ENCODE measurements at regions not wholly inside any gene's neighbourhood (a gene's known extent, or its start where the extent isn't known, plus 50 kb on each side); places are given as distances from the start of the nearest gene placed in this dataset.

DNA sequence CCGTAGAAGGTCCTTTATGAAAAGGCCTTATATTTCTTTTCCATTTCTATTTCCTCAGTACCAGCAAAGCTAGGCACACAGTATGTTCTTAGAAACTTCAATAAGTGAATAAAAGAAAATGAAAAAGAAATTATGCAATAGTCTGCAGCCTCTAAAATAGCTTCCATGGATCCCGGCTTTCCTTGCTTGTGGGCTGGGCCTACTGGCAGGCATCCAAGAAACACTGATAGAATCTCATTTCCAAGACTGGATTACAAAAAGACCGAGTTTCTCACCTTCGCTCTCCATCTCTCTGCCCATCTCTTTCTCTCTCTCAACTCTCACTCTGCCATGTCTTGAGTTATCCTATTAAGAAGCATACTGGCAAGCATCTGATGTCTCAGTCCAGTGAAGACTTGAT, 187.5 kb upstream of the FKBP1C start:
- TF ChIP-seq, protein P1, sequence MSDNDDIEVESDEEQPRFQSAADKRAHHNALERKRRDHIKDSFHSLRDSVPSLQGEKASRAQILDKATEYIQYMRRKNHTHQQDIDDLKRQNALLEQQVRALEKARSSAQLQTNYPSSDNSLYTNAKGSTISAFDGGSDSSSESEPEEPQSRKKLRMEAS (CRISPR knock-in tag; IDR thresholded peaks at IDR 0.05), result no peak
- TF ChIP-seq, protein P2, sequence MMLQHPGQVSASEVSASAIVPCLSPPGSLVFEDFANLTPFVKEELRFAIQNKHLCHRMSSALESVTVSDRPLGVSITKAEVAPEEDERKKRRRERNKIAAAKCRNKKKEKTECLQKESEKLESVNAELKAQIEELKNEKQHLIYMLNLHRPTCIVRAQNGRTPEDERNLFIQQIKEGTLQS (CRISPR knock-in tag; conservative IDR thresholded peaks at IDR 0.05), result no peak
- TF ChIP-seq, protein P3, sequence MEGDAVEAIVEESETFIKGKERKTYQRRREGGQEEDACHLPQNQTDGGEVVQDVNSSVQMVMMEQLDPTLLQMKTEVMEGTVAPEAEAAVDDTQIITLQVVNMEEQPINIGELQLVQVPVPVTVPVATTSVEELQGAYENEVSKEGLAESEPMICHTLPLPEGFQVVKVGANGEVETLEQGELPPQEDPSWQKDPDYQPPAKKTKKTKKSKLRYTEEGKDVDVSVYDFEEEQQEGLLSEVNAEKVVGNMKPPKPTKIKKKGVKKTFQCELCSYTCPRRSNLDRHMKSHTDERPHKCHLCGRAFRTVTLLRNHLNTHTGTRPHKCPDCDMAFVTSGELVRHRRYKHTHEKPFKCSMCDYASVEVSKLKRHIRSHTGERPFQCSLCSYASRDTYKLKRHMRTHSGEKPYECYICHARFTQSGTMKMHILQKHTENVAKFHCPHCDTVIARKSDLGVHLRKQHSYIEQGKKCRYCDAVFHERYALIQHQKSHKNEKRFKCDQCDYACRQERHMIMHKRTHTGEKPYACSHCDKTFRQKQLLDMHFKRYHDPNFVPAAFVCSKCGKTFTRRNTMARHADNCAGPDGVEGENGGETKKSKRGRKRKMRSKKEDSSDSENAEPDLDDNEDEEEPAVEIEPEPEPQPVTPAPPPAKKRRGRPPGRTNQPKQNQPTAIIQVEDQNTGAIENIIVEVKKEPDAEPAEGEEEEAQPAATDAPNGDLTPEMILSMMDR (IDR thresholded peaks at IDR 0.05), result no peak
- TF ChIP-seq, protein P4, sequence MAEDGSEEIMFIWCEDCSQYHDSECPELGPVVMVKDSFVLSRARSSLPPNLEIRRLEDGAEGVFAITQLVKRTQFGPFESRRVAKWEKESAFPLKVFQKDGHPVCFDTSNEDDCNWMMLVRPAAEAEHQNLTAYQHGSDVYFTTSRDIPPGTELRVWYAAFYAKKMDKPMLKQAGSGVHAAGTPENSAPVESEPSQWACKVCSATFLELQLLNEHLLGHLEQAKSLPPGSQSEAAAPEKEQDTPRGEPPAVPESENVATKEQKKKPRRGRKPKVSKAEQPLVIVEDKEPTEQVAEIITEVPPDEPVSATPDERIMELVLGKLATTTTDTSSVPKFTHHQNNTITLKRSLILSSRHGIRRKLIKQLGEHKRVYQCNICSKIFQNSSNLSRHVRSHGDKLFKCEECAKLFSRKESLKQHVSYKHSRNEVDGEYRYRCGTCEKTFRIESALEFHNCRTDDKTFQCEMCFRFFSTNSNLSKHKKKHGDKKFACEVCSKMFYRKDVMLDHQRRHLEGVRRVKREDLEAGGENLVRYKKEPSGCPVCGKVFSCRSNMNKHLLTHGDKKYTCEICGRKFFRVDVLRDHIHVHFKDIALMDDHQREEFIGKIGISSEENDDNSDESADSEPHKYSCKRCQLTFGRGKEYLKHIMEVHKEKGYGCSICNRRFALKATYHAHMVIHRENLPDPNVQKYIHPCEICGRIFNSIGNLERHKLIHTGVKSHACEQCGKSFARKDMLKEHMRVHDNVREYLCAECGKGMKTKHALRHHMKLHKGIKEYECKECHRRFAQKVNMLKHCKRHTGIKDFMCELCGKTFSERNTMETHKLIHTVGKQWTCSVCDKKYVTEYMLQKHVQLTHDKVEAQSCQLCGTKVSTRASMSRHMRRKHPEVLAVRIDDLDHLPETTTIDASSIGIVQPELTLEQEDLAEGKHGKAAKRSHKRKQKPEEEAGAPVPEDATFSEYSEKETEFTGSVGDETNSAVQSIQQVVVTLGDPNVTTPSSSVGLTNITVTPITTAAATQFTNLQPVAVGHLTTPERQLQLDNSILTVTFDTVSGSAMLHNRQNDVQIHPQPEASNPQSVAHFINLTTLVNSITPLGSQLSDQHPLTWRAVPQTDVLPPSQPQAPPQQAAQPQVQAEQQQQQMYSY (CRISPR knock-in tag; IDR thresholded peaks at IDR 0.05), result no peak
- TF ChIP-seq, protein P5, sequence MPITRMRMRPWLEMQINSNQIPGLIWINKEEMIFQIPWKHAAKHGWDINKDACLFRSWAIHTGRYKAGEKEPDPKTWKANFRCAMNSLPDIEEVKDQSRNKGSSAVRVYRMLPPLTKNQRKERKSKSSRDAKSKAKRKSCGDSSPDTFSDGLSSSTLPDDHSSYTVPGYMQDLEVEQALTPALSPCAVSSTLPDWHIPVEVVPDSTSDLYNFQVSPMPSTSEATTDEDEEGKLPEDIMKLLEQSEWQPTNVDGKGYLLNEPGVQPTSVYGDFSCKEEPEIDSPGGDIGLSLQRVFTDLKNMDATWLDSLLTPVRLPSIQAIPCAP (CRISPR knock-in tag; IDR thresholded peaks at IDR 0.05), result no peak
- no peak for TF ChIP-seq ZNF317 (CRISPR knock-in tag; IDR thresholded peaks at IDR 0.05; ENCODE audit: borderline replicate concordance, low read depth)
- no peak for TF ChIP-seq TP53 (CRISPR knock-in tag; IDR thresholded peaks at IDR 0.05)
